Fibroblast of skin of right quadriceps (primary cell): ENCODE measurements at regions not wholly inside any gene's neighbourhood (a gene's known extent, or its start where the extent isn't known, plus 50 kb on each side); places are given as distances from the start of the nearest gene placed in this dataset.

Source experiments
- DNase-seq: peaks from one replicate; pipeline ENCODE4 v3.0.0-alpha.2; 2013

DNA sequence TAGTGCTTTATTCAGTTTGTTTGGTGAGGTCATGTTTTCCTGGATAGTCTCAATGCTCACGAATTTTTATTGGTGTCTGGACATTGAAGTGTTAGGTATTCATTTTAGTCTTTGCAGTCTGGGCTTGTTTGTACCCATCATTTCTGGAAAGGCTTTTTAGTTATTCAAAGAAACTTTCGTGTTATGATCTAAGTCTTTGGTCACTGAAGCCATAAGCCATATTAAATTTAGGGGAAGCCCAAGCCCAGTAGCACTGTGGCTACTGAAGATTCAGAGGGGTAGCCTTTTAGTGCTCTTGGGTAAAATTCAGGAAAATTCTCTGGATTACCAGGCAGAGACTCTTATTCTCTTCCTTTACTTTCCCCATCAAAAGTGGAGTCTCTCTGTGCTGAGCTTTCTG is 56.2 kb upstream of the PEX5L start:
- DNase-seq: no peak

DNA sequence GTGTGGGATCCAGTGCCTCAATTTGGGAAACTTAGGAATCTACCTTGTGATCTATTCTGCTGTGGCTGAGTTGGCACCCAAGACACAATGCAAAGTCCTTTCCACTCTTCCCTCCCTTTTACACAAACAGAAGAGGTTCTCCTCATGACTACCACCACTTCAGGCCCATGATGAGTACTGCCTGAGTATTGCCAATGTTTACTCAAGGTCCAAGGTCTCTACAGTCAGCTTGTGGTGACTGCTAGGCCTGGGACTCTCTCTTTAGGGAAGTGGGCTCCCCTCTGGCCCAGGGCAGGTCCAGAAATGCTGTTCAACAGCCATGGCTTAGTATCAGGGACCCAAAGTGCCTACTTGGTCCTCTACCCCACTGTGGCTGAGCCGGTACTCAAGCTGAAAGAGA is 56.8 kb upstream of the PEX5L start:
- DNase-seq: no peak

DNA sequence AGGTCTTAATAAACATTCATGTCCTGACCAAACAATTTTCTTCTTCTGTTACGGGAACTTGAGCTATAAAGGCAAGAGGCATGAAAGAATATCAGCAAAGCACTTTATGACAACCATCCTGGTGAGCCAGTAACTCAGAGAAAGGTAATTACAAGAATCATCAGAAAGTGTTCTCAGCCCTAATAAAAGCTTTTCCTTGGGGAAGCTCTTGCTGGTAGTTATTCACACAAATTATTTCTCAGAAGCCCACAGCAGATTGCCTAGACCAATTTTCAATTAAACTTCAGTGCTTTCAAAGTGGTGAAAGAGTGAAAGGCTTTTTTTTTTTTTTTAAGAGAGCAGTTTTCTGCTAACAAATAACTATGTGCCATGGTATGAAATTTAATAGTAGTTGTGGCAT is 60.9 kb upstream of the PEX5L start:
- no peak for DNase-seq

DNA sequence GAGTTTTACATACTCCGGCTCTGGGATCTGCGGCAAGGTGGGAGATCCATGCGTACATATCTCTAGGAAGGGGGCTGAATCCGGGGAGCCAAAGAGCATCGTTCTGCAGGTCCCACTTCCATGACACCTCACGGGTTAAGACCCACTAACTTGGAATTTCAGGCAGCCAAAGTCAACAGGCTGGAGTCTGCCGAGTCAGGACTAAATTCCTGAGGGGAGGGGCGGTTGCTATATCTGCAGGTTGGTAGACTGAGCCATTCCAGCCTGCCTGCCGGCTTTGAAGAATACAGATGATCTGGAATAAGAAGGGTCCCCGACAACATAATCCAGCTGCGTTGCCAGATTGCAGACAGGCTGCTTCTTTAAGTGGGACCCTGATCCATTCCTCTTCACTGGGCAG is 65.4 kb upstream of the PEX5L start:
- DNase-seq: no peak

DNA sequence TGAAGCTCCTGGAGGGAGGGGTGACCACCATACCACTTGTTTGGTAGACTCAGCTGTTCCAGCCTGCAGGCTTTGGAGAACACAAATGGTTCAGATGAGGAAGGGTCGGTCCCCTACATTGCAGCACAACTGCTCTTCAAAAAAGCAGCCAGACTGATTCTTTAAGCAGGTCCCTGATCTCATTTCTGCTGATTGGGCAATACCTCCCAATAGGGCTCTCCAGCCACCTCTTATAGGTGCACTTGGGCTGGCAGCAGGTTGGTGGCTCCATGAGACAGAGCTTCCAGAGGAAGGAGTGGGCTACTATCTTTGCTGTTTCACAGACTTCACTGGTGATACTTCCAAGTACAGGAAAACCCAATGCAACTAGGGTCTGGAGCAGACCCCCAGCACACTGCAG is 65.9 kb upstream of the PEX5L start:
- DNase-seq: no peak

DNA sequence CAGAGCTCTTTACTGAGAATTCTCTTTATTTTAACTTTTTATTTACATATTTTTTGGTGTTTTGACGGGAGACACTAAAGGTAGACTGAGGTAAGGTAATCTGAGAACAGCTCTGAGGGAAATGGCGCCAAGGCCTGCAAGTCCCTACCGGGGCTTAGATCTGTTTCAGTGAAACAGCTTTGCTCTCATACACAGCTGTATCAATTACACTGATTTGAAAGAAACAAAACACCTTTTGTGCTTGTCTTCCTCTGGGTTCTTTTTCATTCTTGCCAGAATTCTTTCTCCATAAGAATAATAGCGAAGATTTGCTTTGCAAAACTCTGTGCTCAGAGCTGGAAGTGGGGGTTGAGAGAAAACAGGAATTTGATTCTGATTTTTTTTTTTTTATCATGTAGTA is 79.5 kb upstream of the PEX5L start:
- no peak for DNase-seq

DNA sequence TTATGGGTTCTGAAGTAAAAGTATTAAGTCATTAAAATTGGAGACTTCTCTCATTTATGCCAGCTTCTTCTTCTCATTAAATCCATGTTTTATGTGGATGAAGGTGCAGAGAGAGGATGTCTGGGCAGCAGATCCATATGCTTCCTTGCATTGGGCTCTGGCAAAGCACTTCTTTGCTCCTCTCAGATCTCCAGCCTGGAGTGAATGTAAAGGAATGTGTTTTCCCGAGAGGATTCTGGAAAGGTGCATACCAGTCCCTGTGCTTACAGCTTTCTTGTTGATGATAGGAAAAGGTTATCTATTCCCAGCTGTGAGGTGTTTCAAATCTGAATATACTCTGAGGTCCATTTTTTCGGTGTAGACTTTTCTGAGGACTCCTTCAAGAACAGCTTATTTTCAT is 79.9 kb upstream of the PEX5L start:
- no peak for DNase-seq

DNA sequence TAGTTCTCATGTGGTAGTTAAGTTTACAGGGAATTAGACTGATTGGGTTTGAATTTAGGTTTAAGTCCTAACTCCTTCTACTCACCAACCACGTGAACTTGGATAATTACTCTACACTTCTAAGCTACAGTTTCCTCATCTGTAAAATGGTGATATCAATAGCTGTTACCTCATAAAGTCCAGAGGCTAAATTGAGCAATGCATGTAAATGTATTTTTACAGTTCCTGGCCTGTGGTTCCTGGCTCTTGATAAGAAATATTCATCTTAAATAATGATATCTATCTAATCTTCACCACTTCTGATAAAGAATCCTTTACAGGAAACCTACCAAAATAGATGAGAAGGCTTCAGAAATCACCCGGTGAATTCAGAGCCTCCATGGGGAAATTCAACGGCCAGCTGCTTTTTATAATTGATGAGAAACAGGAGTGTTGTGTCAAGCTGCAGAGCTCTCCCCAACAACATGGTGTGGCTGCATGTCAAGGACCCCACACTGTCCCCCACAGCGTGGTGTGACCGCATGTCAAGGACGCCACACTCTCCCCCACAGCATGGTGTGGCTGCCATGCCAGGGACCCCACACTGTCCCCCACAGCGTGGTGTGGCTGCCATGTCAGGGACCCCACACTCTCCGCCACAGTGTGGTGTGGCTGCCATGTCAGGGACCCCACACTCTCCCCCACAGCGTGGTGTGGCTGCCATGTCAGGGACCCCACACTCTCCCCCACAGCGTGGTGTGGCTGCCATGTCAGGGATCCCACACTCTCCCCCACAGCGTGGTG is 80.8 kb upstream of the PEX5L start:
- no peak for DNase-seq

DNA sequence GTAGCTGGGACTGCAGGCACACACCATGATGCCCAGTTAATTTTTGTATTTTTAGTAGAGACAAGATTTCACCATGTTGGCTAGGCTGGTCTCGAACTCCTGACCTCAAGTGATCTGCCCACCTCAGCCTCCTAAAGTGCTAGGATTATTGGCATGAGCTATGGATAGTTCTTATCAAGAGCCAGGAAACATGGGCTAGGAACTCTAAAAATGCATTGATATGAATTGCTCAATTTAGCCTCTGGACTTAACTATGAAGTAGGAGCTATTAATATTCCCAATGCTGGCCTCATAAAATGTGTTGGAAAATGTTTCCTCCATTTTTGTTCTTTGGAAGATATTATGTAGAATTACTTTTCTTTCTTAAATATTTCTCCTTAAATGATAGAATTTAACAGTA is 82.8 kb upstream of the PEX5L start:
- DNase-seq: no peak

DNA sequence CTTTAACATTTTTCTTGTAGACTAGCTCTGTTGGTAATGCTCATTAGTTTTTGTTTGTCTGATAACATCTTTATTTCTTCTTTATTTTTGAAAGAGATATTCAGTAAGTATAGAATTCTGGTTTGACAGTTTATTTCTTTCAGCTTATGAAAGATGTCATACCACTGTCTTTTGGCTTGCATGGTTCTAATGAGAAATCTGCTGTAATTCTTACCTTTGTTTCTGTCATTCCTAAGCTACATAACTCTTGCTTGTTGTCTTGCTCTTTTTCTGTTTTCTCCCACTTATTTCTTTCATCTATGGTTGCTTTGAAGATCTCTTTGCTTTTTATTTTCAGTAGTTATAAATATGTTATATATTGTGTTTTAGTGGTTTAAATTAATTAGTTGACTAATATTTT is 87.2 kb upstream of the PEX5L start:
- no peak for DNase-seq

DNA sequence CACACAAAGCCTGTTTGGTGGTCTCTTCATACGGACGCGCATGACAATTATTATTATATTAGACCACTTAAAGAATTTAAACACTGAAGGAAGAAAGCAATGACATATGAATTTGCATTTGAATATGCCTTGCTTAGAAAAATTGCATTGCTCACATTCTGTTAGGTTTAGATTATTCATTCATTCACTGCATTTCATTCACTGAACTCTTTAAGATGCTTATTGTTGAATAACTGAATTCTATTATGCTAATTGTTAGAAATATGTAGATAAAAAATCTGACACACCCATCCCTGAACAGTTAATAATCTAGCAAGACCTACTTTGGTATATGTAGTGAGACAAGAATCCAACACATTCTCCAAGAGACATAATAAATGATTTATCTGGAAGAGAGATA is 94.4 kb upstream of the PEX5L start:
- no peak for DNase-seq

DNA sequence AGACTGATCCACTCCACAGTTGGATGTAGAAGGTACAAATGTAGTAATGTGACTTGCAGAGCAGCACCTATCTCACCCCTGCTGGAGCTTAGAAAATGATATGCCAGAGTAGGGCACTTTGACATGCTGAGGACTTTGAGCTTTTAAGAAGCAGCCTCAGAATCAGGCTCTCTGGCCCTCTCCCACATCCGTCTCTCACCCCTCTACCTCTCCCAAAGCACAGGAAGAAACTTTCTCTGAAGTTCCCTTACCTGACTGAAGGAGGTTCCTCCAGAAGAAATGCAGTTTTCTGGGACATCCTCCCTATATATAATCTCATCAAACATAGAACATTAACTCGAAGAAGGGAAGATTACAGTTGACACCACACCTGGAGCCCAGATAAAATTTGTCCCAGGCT is 98.4 kb upstream of the PEX5L start:
- no peak for DNase-seq

DNA sequence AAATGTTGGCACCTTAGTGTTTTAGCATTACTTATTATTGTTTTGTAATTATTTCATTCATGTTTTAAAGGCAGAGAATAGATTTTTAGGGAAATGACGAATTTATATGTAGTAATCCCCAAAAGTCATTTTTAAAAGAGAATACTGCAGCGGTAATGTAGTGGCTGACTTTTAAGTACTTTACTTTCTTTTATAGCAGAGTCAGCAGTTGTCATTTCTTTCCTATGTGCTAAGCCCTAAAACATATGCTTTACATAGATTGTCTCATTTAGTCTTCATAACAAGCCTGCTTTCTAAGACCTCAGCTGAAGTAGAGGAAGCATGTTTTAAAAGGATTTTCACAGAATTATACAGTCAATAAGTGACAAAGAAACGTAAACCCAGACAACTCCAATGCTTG is 102.1 kb upstream of the PEX5L start:
- no peak for DNase-seq

DNA sequence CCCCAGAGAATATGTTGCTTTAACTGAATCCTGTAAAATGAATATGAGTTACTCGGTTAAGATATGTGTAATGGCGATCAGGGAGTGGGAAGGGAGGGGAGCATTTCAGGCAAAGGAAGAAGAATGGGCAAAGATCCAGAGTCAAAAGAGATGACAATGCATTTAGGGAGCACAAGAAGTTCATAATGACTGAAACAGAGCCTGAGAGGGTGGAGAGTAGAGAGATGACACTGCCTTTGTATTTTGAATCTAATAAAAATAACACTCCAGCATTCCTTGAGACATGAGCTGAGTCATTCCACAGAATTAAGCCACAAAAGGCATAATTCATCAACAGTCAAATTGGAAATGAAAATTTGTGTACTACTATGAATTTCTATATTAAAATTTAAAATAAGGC is 105.3 kb upstream of the PEX5L start:
- peak; percentile 7 for DNase-seq

DNA sequence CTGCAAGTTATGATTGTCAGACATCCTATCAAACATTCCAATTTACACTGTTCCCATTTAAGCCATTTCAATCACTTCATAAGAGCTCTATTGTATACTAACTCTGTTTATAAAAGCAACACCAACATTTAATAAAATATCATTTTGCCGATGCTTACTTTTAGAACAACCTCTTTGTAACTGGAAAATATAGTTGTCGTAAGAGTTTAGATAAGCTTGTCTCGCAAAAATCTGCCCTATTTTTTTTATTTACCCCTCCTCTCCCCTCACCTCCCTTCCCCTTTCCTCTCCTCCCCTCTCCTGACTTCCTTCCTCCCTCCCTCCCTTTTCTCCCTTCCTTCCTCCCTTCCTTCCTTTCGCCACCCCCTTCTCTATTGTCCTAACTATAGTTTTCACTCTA is 105.7 kb upstream of the PEX5L start:
- no peak for DNase-seq

DNA sequence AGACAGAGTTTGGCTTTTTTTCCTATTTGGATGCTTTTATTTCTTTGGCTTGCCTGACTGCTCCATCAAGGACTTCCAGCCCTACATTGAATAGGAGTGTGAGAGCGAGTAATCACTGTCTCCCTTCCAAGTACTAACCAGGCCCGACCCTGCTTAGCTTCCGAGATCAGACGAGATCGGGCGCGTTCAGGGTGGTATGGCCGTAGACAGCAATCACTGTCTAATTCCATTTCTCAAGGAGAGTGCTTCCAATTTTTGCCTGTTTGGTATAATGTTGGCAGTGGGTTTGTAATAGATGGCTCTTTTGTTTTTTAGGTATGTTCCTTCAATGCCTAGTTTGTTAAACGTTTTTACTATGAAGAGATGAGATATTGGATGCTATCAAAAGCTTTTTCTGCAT is 125.0 kb upstream of the PEX5L start:
- DNase-seq: no peak

DNA sequence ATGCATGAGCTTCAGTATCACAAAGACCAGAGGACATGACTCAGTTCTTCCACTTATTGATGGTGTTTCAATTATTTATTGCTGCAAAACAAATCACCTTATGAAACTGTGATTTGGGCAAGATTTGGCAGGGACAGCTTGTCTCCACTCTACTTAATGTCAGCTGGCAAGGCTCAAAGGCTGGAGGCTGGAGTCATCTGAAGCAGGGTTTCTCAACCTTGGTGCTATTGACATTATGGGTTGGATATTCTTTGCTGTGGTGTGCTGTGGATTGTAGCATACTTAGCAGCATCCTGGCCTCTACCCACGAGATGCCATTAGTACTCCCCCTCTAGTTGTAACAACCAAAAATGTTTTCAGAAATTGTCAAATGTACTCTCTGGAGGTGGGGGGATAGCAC is 138.8 kb upstream of the PEX5L start:
- DNase-seq: no peak

DNA sequence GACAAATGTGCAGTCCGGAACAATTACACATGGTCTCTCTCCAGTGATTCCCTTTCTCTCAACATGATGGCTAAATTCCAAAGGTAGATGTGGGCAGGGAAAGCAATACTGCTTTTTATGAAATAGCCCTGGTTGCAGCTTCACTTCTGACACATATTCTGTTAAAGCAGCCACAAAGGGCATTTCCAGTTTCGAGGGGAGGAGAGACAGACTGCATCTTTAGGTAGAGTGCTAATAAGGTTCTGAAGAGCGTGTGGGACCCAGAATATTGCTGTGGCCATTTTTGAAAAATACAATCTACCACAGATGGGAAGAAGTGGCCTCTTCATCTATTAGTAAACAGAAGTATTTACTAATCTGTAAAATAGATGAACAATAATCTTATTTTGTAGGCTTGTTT is 139.3 kb upstream of the PEX5L start:
- DNase-seq: no peak

DNA sequence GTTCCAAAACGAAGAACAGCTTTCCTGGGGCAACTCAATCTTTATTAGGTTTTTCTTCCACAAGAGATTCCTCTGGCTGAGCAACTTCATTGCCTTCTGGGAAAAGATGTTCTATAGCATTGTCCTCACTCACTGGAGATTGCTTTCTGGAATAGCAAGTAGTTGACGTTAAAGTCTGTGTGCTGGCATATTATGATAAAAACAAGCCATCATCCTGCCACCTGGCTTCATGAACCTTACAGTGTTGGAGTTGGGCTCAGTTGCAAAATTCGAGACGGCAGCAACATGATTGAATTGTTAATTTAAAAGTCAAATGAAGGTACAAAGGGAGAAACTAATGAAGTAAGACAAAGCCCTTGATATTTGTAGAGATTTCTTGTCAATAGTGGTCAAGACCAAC is 140.5 kb upstream of the PEX5L start:
- DNase-seq: no peak

DNA sequence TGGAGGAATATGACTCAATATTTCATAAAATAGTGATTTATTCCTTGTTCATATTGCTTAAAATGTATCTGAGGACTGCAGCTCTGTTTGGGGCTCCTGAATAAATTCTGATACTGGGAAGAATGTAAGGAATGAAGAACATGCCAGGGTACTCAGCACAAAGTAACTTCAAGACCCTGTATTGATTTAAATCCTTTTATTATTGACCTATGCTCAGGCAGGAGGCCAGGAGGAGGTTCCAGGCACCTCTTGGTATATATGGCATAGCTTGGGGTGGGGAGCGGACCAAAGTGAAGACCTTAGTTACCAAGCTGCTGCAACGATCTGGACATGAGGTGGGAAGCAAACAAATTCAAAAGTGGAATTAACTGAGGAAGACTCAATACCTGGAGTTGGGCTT is 142.8 kb upstream of the PEX5L start:
- DNase-seq: no peak

DNA sequence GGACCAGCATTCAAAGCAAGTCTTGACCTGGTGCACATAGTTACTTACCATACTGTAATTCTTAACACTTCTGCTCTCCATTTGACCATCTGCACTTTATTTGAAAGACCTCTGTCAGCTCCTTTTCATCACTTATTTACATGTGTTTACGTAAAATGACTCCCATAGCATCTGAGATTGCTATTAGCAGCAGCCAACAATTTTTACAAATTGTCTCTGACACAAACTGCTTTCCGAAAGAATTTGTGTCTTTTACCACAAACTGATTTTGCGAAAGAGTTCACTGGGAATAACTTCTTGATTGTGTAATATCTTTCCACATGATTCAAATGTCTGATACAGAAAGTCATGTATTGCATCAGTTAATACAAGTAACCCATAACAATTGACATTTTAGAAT is 144.1 kb upstream of the PEX5L start:
- peak; percentile 90 for DNase-seq

DNA sequence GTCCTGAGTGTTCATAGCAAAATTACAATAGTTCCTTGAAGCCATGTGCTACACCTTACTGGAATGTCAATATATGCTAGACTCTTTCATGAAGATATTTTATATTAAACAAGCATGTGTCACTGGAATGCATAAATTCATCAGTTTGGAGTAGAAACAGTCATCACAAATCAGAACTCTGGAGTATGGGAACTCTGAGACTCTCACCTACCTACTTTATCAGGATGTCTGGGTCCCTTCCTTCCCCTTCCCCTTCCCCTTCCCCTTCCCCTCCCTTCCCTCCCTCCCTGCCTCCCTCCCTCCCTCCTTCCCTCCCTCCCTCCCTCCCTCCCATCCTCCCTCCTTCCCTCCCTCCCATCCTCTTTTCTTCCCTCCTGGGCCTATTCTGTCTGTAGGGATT is 144.7 kb upstream of the PEX5L start:
- no peak for DNase-seq

DNA sequence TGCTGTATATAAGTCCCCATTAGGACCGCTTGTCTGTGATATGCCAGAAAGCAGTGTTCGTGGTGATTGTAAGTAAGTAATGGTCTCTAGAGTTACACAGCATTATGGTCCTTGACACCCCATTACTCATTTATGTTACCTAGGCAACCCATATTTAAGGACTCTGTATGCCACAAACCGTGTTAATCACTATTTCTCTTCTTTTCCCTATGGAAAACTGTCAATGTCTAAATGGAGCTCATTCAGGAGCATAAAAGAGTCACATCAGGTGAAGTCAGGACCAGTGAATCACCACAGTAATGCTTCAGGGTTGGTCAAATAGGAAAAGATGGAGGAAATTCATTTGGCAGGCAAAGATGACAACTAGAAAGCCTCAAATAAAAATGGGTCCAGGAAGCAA is 146.6 kb upstream of the PEX5L start:
- no peak for DNase-seq

DNA sequence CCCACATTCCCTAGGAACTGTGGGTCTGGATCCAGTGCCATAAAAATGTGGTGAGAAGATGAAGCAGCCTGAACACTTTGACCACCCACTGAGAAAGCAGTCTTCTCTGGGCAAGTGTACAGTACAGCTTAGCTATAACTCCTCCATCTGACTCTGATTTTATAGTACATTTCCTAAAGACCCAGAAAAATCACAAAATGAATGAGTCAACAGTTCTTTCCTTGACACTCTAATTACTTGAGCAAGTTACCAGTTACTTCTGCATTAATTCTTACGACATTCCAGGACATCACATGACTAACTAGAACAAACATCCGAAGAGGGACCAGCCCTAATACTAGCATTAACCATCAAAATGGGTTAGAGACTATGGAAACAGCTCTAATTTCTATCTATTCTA is 148.1 kb upstream of the PEX5L start:
- DNase-seq: peak; percentile 93

DNA sequence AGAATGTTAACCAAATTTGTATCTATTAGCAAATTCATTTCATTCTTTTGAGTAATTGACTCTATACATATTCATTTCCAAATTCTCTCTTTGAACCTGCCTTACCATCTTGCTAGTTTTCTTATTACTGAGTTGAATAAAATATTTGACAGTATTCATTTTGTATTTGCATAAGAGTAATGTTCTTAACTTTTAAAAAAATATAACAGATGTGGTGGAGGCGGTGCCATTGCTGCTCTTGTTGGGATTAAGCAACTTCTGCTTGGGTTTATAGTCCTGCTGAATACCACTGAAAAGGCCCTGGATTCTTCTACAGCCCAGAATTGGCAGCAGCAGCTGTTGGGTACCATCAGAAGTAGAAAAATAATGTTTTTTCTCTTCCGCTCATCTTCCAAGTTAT is 148.9 kb upstream of the PEX5L start:
- no peak for DNase-seq
